ENCODE measurements at regions not wholly inside any gene's neighbourhood (a gene's known extent, or its start where the extent isn't known, plus 50 kb on each side); places are given as distances from the start of the nearest gene placed in this dataset.

DNA sequence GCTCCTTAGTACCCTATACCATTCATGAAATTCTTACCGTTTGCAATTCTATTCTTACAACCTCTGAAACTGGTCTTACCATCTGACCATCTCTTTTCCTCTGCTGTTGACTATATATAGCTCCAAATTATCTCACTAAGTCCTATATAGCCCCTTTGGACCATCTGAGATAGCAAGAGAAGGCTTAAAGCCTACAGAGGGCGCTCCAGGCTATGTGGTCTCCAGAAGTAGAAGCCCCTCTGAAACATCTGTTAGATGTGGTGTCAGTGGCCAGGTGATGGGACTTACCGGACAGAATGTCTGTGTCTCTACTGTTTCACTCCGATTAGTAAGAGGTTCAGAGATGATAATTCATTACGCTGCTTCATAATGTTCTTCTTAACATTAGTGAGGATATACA is 140.7 kb upstream of the BMP2 start:
- H3K4me1 Mint-ChIP-seq (ENCODE audit: low read depth), result no peaks in the 10 kb centered on the region
- H3K27ac Mint-ChIP-seq, result no peak overlapping the region
- H3K4me3 Mint-ChIP-seq, result no peak overlapping the region
- no peaks in the 10 kb centered on the region for H3K36me3 Mint-ChIP-seq (ENCODE audit: low read depth)
- H3K27me3 Mint-ChIP-seq, result no peaks in the 10 kb centered on the region
- peaks cover 14% of the 10 kb centered on the region for H3K9me3 Mint-ChIP-seq

DNA sequence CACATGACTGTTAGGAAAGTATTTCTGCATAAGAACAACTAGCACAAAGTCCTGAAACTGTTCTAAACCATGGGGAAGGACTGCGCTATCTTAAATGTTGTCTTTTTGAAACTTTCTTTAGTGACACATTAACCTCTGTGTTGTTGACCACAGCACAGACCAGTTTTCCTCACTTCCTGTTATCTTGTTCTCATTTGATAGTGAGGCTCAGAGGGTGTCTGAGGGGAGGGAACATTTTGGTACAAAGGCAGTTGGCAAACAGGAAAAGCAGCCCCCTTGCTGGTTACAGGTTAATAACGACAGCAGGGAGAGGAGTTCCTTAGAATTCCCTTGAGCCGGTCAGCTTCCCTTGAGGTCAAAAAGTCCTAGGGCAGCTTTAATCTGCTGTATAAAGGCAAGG is 143.5 kb upstream of the BMP2 start:
- no peaks in the 10 kb centered on the region for H3K4me1 Mint-ChIP-seq (ENCODE audit: low read depth)
- no peak overlapping the region for H3K4me3 Mint-ChIP-seq
- H3K27me3 Mint-ChIP-seq, result no peaks in the 10 kb centered on the region
- no peaks in the 10 kb centered on the region for H3K36me3 Mint-ChIP-seq (ENCODE audit: low read depth)
- no peak overlapping the region for H3K27ac Mint-ChIP-seq
- H3K9me3 Mint-ChIP-seq, result peaks cover 7% of the 10 kb centered on the region

DNA sequence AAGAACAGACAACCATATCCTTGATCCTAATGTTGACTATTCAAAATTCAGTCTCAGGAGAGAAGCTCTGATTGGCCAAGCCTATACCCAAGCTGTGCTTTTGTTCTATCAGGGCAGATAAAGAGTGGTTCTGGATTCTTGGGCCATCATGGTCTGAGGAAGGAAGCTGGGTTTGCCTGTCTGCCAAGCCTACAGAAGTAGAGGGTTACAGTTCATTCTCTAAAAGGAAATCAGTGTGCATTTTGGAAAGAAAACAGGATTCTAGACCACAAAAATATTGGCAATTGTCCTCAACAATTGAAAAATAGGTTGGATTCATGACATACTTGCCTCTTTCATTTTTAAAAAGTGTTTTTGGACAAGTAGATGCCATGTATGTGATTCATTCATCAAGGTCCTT is 145.4 kb upstream of the BMP2 start:
- Mint-ChIP-seq H3K27ac (no peak overlapping the region), H3K4me3 (no peak overlapping the region), H3K27me3 (no peaks in the 10 kb centered on the region), H3K9me3 (peaks cover 12% of the 10 kb centered on the region), H3K36me3 (ENCODE audit: low read depth) (no peaks in the 10 kb centered on the region), H3K4me1 (ENCODE audit: low read depth) (no peaks in the 10 kb centered on the region)

DNA sequence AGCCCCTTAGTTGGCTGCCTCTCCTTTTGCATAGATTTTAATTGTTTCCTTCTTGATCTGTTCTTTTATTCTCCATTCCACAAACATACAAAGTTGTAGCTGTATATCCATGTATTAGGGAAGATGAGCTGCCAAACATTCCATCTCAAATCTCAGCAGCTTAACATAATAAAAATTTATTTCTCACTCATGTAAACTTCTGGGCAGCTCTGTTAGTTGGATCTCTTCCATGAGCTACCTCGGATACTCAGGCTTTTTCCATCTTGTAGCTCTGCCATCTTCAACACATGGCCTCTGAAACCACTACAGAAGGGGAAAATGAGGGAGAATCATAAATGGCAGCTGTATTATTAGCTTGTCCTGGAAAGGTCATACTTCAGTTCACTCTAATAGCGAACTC is 149.4 kb upstream of the BMP2 start:
- Mint-ChIP-seq H3K4me3 (no peak overlapping the region), H3K9me3 (peaks cover 11% of the 10 kb centered on the region), H3K4me1 (ENCODE audit: low read depth) (no peaks in the 10 kb centered on the region), H3K27me3 (no peaks in the 10 kb centered on the region), H3K36me3 (ENCODE audit: low read depth) (no peaks in the 10 kb centered on the region), H3K27ac (no peak overlapping the region)

DNA sequence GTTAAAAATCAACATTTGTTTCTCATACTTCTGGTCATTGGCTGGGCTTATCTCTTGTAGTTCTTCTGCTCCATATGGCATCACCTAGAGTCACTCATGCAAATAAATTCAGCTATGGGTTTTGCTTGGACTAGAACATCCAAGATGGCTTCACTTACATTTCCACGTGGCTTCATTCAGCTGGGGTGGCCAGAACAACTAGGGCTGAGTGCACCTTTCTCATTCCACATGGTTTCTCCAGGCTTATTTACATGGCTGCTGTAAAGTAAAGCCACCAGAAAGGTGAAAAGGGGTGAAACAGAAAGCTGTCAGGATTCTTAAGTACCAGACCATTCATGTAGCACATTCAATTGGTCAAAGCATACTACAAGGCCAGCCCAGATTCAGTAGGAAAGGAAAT is 151.1 kb upstream of the BMP2 start:
- no peak overlapping the region for H3K4me3 Mint-ChIP-seq
- peaks cover 17% of the 10 kb centered on the region for H3K9me3 Mint-ChIP-seq
- H3K27ac Mint-ChIP-seq, result no peak overlapping the region
- no peaks in the 10 kb centered on the region for H3K36me3 Mint-ChIP-seq (ENCODE audit: low read depth)
- H3K4me1 Mint-ChIP-seq (ENCODE audit: low read depth), result no peaks in the 10 kb centered on the region
- no peaks in the 10 kb centered on the region for H3K27me3 Mint-ChIP-seq

DNA sequence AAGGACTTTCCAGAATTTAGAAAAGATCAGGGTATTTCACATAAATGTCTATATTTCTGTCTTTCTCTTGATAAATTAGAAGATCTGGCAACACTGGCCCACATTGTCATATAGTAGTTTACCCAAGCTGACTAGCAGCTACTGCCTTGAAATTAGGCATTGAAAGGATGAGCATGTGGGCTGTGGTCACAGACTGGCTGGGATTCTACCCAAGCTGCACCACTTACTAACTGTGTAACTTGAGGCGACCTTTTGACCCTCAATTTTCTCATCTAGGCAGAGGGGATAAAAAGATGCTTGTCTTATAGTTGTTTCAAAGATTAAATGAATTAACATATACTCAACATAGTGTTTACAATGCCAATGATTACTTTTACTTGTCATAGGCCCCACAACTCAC is 152.7 kb upstream of the BMP2 start:
- no peaks in the 10 kb centered on the region for H3K36me3 Mint-ChIP-seq (ENCODE audit: low read depth)
- no peak overlapping the region for H3K4me3 Mint-ChIP-seq
- peaks cover 17% of the 10 kb centered on the region for H3K9me3 Mint-ChIP-seq
- no peaks in the 10 kb centered on the region for H3K4me1 Mint-ChIP-seq (ENCODE audit: low read depth)
- no peak overlapping the region for H3K27ac Mint-ChIP-seq
- H3K27me3 Mint-ChIP-seq, result no peaks in the 10 kb centered on the region

DNA sequence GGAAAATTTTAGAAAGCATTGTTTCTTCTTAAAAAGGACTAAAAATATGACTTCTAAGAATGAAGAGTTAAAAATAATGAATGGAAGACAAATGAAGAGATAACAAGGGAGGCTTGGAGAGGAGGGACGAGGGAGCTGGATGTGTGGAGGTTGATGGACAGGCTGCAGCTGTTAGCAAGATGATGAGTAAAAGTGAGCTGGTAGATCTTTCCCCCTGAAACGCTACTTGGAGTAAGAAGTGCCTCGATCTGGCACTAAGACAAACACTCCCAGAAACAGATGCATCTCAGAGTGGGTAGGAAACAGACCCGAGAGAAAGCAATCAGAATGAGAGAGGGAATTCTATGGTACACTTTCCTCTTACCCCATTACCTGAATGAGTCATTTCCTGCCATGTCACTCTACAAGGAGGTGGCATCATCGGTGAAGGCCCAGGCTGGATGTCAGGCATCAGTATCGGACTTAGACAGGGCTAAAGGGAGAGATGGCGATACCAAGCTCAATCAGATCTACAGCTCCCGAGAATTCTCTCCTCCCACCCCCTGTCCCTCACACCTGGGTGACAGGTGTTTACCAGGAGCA is 154.1 kb upstream of the BMP2 start:
- Mint-ChIP-seq H3K4me3 (no peak overlapping the region), H3K27ac (no peak overlapping the region), H3K36me3 (ENCODE audit: low read depth) (no peaks in the 10 kb centered on the region), H3K27me3 (no peaks in the 10 kb centered on the region), H3K9me3 (peaks cover 17% of the 10 kb centered on the region), H3K4me1 (ENCODE audit: low read depth) (no peaks in the 10 kb centered on the region)

DNA sequence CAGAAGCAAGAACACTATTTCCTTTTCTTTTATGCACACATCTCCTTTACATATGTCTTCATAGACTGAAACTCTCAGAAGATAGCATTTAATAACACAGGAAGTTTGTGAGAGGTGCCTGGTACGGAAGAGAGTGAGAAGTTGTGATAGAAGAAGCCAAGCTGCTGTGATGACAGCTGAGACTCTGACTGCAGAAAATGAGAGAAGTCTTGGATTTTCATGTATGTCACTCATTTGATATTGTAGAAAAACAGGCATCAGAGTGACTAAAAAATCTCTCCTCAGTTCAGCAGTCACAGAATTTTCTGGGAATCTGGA is 154.9 kb upstream of the BMP2 start:
- H3K9me3 Mint-ChIP-seq, result peaks cover 12% of the 10 kb centered on the region
- no peak overlapping the region for H3K27ac Mint-ChIP-seq
- no peak overlapping the region for H3K4me3 Mint-ChIP-seq
- no peaks in the 10 kb centered on the region for H3K36me3 Mint-ChIP-seq (ENCODE audit: low read depth)
- H3K27me3 Mint-ChIP-seq, result no peaks in the 10 kb centered on the region
- H3K4me1 Mint-ChIP-seq (ENCODE audit: low read depth), result no peaks in the 10 kb centered on the region

DNA sequence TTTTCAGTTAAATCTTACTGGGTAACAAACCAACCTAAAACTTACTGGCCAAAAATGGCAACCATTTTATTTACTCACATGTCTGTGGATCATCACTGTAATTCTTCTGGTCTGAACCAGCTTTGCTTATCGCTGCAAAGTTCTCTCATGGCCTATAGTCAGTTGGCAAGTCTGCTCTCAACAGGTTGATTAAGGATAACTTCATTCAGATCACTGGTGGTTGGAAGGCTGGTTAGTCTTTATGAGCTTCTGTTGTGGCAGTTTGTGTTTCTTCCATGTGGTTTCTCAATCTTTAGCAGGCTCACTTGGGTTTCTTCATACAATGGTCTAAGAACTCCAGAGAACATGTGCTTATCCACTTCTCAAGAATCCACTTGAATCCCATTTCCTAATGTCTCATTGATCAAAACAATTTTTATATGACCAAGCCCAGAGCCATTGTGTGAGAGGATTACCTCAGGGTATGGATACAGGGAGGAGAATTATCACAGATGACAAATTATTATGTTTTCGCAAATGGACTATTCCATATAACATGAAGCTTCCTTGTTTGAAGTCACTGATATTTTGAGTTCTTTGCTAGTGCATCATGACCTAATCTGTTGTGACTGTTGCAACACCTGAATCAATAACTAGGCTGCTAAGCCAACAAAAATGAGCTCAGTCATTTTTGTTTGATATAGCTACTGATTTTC is 155.4 kb upstream of the BMP2 start:
- H3K4me3 Mint-ChIP-seq, result no peak overlapping the region
- peaks cover 10% of the 10 kb centered on the region for H3K9me3 Mint-ChIP-seq
- H3K4me1 Mint-ChIP-seq (ENCODE audit: low read depth), result no peaks in the 10 kb centered on the region
- no peak overlapping the region for H3K27ac Mint-ChIP-seq
- H3K27me3 Mint-ChIP-seq, result no peaks in the 10 kb centered on the region
- no peaks in the 10 kb centered on the region for H3K36me3 Mint-ChIP-seq (ENCODE audit: low read depth)

DNA sequence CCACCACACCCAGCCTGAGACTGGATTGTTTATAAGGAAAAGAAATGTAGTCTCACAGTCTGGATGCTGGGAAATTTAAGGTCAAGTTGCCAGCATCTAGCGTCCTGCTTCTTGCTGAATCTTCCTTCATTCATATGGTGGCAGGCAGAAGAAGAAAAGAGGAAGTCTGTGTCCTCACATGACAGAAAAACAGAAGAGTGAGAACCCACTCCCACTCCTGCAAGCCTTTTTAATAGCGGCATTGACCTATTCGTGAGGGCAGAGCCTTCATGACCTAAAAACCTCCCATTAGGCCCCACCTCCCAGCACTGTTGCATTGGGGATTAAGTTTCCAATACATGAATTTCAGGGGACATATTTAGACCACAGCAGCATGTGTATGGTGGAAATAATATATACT is 160.8 kb upstream of the BMP2 start:
- H3K4me3 Mint-ChIP-seq, result no peak overlapping the region
- H3K4me1 Mint-ChIP-seq (ENCODE audit: low read depth), result no peaks in the 10 kb centered on the region
- no peaks in the 10 kb centered on the region for H3K36me3 Mint-ChIP-seq (ENCODE audit: low read depth)
- H3K27me3 Mint-ChIP-seq, result no peaks in the 10 kb centered on the region
- no peak overlapping the region for H3K27ac Mint-ChIP-seq
- peaks cover 4% of the 10 kb centered on the region for H3K9me3 Mint-ChIP-seq

DNA sequence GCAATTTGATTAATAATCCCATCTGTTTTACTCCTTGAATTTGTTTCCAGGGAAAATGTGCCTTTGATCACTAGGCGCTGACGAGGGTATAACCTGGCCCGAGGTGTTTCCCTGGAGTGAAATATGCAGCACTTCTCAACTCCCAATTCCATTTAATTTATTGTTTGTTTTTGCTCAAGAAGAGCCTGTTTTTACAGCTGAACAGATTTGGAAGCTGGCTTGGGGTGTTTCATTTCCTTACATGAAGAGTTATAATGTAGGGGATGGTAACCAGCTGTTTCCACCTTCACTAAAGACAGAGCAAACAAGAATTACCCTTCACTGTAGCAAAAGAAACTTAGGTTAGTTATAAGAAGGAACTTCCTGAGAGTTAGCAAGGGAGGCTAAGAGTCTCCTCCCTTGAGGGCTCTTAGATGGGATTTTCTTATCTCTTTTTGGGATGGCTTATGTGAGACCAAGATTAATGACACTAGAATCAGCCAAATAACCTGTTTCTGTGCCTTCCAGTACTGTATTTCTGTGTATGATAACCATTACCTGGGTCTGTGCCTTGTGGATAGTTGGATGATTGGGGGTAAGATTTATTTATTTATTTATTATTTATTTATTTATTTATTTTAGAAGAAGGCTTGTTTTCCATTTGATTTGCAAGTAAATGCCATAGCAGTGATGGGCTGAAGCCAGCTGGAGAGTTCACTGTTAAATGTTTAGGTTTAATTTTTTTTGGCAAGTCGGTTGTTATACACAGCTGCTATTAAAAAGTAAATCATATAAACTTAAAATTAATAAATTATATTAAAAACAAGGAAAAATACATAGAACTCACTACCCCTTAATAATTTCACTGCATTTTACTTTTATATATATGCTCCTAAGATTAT is 162.2 kb upstream of the BMP2 start:
- H3K27me3 Mint-ChIP-seq, result no peaks in the 10 kb centered on the region
- no peaks in the 10 kb centered on the region for H3K36me3 Mint-ChIP-seq (ENCODE audit: low read depth)
- no peak overlapping the region for H3K4me3 Mint-ChIP-seq
- no peak overlapping the region for H3K27ac Mint-ChIP-seq
- H3K4me1 Mint-ChIP-seq (ENCODE audit: low read depth), result no peaks in the 10 kb centered on the region
- peaks cover 4% of the 10 kb centered on the region for H3K9me3 Mint-ChIP-seq

DNA sequence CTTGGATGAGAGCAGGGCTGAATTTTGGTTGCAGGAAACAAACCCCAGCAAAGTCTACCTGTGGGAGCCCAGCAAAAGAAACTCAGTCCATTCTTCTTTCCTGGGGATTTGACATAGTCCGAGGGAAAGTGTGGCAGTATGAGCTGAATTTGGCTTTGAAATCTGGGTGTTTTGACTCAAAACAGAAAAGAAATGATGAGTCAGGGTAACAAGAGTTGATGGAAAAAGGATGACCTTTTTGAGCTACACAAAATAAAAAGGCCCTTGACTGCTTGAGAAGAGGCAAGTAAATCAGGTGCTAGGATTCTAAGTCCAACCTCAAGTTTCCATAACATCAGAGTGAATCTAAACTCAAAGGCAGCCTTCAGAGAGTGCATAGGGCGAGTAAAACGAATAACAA is 163.3 kb upstream of the BMP2 start:
- no peaks in the 10 kb centered on the region for H3K4me1 Mint-ChIP-seq (ENCODE audit: low read depth)
- no peak overlapping the region for H3K27ac Mint-ChIP-seq
- no peak overlapping the region for H3K4me3 Mint-ChIP-seq
- peaks cover 4% of the 10 kb centered on the region for H3K9me3 Mint-ChIP-seq
- no peaks in the 10 kb centered on the region for H3K36me3 Mint-ChIP-seq (ENCODE audit: low read depth)
- no peaks in the 10 kb centered on the region for H3K27me3 Mint-ChIP-seq

DNA sequence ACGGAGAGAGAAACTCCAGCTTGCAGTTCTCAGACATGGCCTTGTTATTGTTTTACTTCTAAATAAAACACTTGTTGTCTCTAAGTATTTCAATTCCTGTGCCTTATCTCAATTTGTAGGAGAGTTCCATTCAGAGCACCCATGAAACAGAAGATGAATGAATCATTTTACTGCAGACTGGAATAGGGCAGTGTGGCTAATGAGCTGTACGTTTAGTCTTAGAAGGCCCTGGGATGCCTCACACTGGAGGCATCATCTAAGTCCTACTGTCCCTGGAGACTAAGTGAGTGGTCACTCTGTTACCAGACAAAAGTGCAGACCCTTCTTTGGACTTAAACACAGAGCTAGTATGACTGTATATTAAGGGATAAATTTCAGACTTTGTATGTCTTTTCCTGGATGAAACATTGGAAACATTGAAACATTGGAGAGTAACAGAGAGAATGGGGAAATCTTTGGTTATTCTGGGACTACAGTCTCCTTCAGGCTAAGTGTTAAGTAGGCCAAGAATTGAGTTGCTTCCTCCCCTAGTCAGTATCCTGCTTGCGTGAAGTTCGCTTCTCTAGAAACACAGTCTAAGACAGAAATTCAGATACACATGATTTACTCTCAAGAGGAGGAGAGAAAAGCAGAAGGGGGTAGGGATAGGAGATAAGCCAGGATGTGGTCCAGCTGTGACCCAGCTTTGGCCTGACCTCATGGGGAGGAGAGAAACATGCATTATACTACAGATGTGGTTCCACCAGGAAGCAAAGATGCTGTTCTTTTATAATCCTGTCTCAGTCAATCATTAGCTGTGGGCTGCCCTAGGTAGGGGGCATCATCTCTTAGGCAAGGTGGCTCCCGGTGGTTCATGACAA is 167.4 kb upstream of the BMP2 start:
- no peaks in the 10 kb centered on the region for H3K36me3 Mint-ChIP-seq (ENCODE audit: low read depth)
- peaks cover 4% of the 10 kb centered on the region for H3K9me3 Mint-ChIP-seq
- H3K27me3 Mint-ChIP-seq, result no peaks in the 10 kb centered on the region
- no peak overlapping the region for H3K4me3 Mint-ChIP-seq
- no peaks in the 10 kb centered on the region for H3K4me1 Mint-ChIP-seq (ENCODE audit: low read depth)
- no peak overlapping the region for H3K27ac Mint-ChIP-seq

DNA sequence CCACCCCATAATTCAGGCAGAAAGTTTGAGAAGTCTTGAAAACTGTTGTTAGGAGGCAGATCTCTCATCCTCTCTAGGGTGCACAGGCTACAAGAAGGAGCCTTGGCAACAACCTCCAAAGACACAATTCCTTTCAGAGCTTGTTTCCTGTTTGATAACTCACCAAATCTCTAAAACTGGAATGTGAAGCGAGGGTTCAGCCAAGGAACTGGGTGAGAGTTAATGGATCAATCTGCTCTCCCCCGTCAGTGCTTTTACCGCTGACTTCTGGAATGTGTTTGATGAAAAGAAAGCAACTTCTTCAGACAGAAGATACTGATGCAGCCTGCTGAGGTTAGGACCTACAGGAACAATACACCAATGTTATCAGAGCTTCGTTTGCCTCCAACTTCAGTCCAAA is 171.8 kb upstream of the BMP2 start:
- Mint-ChIP-seq H3K9me3 (peaks cover 6% of the 10 kb centered on the region), H3K4me1 (ENCODE audit: low read depth) (no peaks in the 10 kb centered on the region), H3K27ac (no peak overlapping the region), H3K4me3 (no peak overlapping the region), H3K27me3 (no peaks in the 10 kb centered on the region), H3K36me3 (ENCODE audit: low read depth) (no peaks in the 10 kb centered on the region)
